HEK293T (cell line): ENCODE measurements at regions not wholly inside any gene's neighbourhood (a gene's known extent, or its start where the extent isn't known, plus 50 kb on each side); places are given as distances from the start of the nearest gene placed in this dataset.

ENCODE experiments used
- ARNT ChIP-seq: fragments of 450-650 bp; IDR thresholded peaks from 2 replicates; pipeline ENCODE4 v1.6.1; 2017; ENCODE audit warnings: mild to moderate bottlenecking
- FOXA1 ChIP-seq: fragments of 450-650 bp; IDR thresholded peaks from 2 replicates; pipeline ENCODE4 v1.6.1; 2016; ENCODE audit warnings: mild to moderate bottlenecking
- L3MBTL2 ChIP-seq: fragments of 450-650 bp; conservative IDR thresholded peaks from 2 replicates; pipeline ENCODE4 v1.6.1; 2016; ENCODE audit warnings: mild to moderate bottlenecking
- LEF1 ChIP-seq: fragments of 450-650 bp; IDR thresholded peaks from 2 replicates; pipeline ENCODE4 v1.6.1; 2017; ENCODE audit warnings: mild to moderate bottlenecking, borderline replicate concordance
- TARDBP ChIP-seq: fragments of 450-650 bp; IDR thresholded peaks from 2 replicates; pipeline ENCODE4 v1.6.1; 2016
- TF ChIP-seq, protein P1 (sequence below): fragments of 450-650 bp; IDR thresholded peaks from 2 replicates; pipeline ENCODE4 v1.6.1; 2016

DNA sequence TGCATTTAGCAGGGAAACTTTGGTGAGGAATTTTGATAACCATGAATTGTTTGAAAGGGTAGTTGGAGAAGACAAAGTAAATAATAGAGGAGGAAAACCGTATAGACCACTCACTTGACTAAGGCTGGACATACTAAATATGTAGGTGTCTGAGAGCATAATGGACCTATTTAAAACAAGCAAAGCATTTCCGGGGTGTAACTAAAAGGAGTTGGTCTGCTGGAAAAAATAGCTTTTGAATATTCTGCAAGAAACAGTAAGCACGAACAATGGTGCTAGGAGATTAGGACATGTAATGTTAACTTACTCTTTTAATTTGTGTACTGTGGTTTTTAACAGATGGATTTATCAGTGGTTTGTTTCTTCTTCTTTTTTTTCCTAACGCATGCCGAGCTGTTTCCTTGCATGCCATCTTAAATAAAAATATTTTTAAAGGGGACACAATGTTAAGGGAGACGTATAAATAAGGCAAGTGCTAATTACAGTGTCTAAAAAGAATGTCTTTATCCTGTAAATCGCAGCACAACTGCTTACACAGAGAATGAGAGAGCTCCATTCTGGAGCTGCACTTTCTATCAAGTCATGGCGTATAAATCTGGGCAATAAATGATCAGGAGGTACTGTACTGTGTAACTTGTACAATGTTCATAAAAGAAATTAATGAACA is 492.1 kb downstream of the LMO4 start:
- no peak for TF ChIP-seq TARDBP
- TF ChIP-seq LEF1: no peak
- no peak for TF ChIP-seq L3MBTL2
- TF ChIP-seq, protein P1, sequence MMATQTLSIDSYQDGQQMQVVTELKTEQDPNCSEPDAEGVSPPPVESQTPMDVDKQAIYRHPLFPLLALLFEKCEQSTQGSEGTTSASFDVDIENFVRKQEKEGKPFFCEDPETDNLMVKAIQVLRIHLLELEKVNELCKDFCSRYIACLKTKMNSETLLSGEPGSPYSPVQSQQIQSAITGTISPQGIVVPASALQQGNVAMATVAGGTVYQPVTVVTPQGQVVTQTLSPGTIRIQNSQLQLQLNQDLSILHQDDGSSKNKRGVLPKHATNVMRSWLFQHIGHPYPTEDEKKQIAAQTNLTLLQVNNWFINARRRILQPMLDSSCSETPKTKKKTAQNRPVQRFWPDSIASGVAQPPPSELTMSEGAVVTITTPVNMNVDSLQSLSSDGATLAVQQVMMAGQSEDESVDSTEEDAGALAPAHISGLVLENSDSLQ: no peak
- no peak for TF ChIP-seq ARNT
- TF ChIP-seq FOXA1: no peak
